Activated CD8-positive, alpha-beta memory T cell treated with anti-CD3 and anti-CD28 coated beads, Interleukin-2, amount 10 ng/mL, durations not matched to agents 7 days and 5 days (primary cell): ENCODE measurements at regions not wholly inside any gene's neighbourhood (a gene's known extent, or its start where the extent isn't known, plus 50 kb on each side); places are given as distances from the start of the nearest gene placed in this dataset.
"Not testable (repeated sequence)": the region's sequence is repeated elsewhere in the genome, so short reads cannot be mapped to it uniquely, and the experiment has no call there.

ENCODE experiments used
- ATAC-seq: fragments of 150-1000 bp; cut with Tn5 transposase; one replicate; pipeline ENCODE4 v1.10.0; 2021; ENCODE audit warnings: moderate library complexity
- CTCF ChIA-PET: fragments of 350-600 bp; sonication (Branson Sonifier 250); formaldehyde crosslinking; loops from one replicate; lab custom pipeline; 2021; ENCODE audit warnings: antibody characterized with exemption; lab: Charles Lee
- DNase-seq: peaks from one replicate; pipeline ENCODE4 v3.0.0-alpha.2; 2020
- H3K27ac Mint-ChIP-seq: one replicate; pipeline ENCODE4 v1.8.0; 2021; ENCODE audit warnings: mild to moderate bottlenecking, mixed read lengths
- H3K27me3 Mint-ChIP-seq: one replicate; pipeline ENCODE4 v1.8.0; 2021; ENCODE audit warnings: mixed read lengths
- H3K36me3 Mint-ChIP-seq: one replicate; pipeline ENCODE4 v1.8.0; 2021; ENCODE audit warnings: mild to moderate bottlenecking, mixed read lengths
- H3K4me1 Mint-ChIP-seq: one replicate; pipeline ENCODE4 v1.8.0; 2021; ENCODE audit warnings: mixed read lengths
- H3K4me3 Mint-ChIP-seq: one replicate; pipeline ENCODE4 v1.8.0; 2021; ENCODE audit warnings: mild to moderate bottlenecking, moderate library complexity, mixed read lengths
- H3K9me3 Mint-ChIP-seq: one replicate; pipeline ENCODE4 v1.8.0; 2022; ENCODE audit warnings: low read depth, mixed read lengths

DNA sequence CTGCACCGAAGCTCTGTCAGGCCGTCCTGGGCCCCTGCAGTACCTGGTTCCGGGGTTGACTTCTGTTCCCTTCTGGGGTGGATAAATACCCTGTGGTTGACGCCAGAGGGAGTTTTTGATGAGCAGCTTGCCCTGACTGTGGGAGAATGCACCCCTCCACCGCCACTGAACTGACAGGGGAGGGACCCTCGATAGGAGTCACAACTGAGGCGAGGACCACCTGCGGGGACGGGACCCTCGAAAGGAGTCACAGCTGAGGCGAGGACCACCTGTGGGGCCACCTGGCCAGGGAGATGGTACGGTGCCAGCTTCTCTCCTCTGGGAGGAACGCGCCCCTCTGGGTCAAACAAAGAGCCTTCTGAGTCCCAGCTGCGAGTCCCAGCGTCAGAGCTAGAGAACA is 100.1 kb upstream of the FRMD1 start:
- CTCF ChIA-PET = no interaction called here
- Mint-ChIP-seq H3K27ac (no peak overlapping the region), H3K4me3 (no peak overlapping the region), H3K4me1 (no peaks in the 10 kb centered on the region), H3K9me3 (no peaks in the 10 kb centered on the region), H3K27me3 (peaks cover 4% of the 10 kb centered on the region), H3K36me3 (no peaks in the 10 kb centered on the region)
- ATAC-seq (no peak), DNase-seq (peak; percentile 27)

DNA sequence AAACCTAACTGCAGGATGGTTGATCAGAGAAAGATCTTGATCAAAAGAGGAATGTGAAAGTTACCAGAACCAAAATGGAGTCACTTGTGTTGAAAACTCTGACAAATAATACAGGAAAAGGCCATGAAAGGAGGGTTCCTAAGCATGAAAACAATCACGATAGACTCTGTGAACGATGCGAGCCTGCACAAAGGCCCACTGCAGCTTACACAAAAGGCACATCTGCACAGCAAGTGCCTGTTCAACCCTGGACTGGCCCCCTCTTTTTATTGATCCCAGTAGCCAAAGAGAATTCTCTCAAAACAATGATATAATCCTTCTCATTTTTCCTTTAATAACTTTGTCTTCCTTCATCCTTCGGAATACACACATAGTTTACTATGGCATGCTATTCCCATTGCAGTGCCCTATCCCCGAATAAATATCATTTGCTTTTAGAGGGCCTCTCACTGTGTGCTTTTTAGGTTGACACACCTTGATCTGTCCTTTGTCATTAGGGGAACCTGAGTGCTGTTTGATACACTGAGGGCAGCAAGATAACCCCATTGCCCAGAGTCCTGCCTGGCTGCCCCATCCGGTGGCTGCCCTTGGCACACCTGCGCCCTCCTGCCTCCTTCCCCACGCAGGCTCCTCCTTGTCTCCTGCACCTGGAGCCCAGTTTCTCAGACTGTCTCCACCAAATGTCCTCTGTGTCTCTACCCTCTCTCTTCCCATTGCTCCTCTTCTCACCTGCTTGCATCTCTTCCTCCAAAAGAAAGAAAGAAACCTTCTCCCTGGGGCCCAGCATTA is 98.3 kb upstream of the FRMD1 start:
- H3K4me3 Mint-ChIP-seq = no peak overlapping the region
- H3K36me3 Mint-ChIP-seq = no peaks in the 10 kb centered on the region
- ATAC-seq = no peak
- DNase-seq = no peak
- CTCF ChIA-PET = no interaction called here
- peaks cover 4% of the 10 kb centered on the region for H3K27me3 Mint-ChIP-seq
- H3K4me1 Mint-ChIP-seq = no peaks in the 10 kb centered on the region
- H3K9me3 Mint-ChIP-seq = no peaks in the 10 kb centered on the region
- no peak overlapping the region for H3K27ac Mint-ChIP-seq

DNA sequence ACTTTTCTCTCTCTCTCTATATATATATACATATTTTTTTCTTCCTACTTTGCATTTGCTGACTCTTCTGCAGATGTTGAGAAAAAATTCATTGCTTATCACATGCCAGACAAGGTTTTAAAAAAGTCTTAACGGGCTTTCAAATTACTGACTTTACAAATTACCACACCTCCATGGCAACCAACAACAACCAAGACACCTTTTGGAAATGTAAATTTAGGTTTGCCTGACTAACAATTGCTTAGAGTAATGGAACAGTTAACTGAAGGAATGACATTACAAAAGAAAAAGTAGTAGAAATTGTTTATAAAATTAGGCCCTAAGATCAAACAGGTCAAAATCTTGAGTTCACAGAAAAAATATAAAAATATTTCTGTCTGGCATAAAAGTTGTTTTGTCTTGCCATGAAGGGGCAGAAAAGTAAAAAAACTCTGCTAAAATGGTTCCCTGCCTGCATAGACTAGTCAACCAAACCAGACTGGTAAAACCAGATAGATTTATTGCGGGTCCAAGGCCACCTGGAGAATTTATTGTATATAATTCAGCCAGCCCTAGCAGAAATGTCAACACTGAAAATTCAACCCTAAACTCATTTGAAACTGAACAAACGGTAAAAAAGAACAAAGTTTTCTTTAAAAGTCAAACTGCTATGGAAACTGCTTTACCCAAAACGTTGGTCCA is 92.8 kb upstream of the FRMD1 start:
- H3K4me3 Mint-ChIP-seq = no peak overlapping the region
- no peaks in the 10 kb centered on the region for H3K4me1 Mint-ChIP-seq
- DNase-seq = no peak
- peaks cover 4% of the 10 kb centered on the region for H3K27me3 Mint-ChIP-seq
- CTCF ChIA-PET = no interaction called here
- no peaks in the 10 kb centered on the region for H3K9me3 Mint-ChIP-seq
- no peak for ATAC-seq
- H3K27ac Mint-ChIP-seq = no peak overlapping the region
- H3K36me3 Mint-ChIP-seq = no peaks in the 10 kb centered on the region

GRCh38 chr6:168170841-168171601 is 92.0 kb upstream of the FRMD1 start:
- DNase-seq (no peak), ATAC-seq (no peak)
- no peaks in the 10 kb centered on the region for H3K36me3 Mint-ChIP-seq
- no peak overlapping the region for H3K27ac Mint-ChIP-seq
- H3K9me3 Mint-ChIP-seq = no peaks in the 10 kb centered on the region
- H3K27me3 Mint-ChIP-seq = peaks cover 4% of the 10 kb centered on the region
- H3K4me1 Mint-ChIP-seq = no peaks in the 10 kb centered on the region
- CTCF ChIA-PET = no interaction called here
- no peak overlapping the region for H3K4me3 Mint-ChIP-seq

GRCh38 chr6:168169624-168170023 is 90.6 kb upstream of the FRMD1 start:
- Mint-ChIP-seq H3K36me3 (no peaks in the 10 kb centered on the region), H3K27ac (no peak overlapping the region), H3K9me3 (no peaks in the 10 kb centered on the region), H3K27me3 (peaks cover 3% of the 10 kb centered on the region), H3K4me1 (no peaks in the 10 kb centered on the region), H3K4me3 (no peak overlapping the region)
- DNase-seq (peak; percentile 9), ATAC-seq (no peak)
- CTCF ChIA-PET = no interaction called here

GRCh38 chr6:168168936-168169335 is 89.9 kb upstream of the FRMD1 start:
- H3K27ac Mint-ChIP-seq, H3K27me3 Mint-ChIP-seq, ATAC-seq, H3K36me3 Mint-ChIP-seq, H3K4me1 Mint-ChIP-seq, CTCF ChIA-PET, H3K9me3 Mint-ChIP-seq, H3K4me3 Mint-ChIP-seq: not testable (repeated sequence)
- DNase-seq = peak; percentile 36

- CTCF ChIA-PET, H3K27me3 Mint-ChIP-seq, H3K36me3 Mint-ChIP-seq, H3K27ac Mint-ChIP-seq, H3K4me3 Mint-ChIP-seq, H3K4me1 Mint-ChIP-seq, DNase-seq, ATAC-seq, H3K9me3 Mint-ChIP-seq: not testable (repeated sequence)
Measured at GRCh38 chr6:168168330-168168729, 89.3 kb upstream of the FRMD1 start.

- H3K36me3 Mint-ChIP-seq = no peaks in the 10 kb centered on the region
- ATAC-seq (no peak), DNase-seq (peak; percentile 11)
- H3K4me1 Mint-ChIP-seq = no peaks in the 10 kb centered on the region
- no peaks in the 10 kb centered on the region for H3K27me3 Mint-ChIP-seq
- no peak overlapping the region for H3K4me3 Mint-ChIP-seq
- CTCF ChIA-PET = no interaction called here
- no peak overlapping the region for H3K27ac Mint-ChIP-seq
- no peaks in the 10 kb centered on the region for H3K9me3 Mint-ChIP-seq
Measured at GRCh38 chr6:168167431-168168315, 88.7 kb upstream of the FRMD1 start.

DNA sequence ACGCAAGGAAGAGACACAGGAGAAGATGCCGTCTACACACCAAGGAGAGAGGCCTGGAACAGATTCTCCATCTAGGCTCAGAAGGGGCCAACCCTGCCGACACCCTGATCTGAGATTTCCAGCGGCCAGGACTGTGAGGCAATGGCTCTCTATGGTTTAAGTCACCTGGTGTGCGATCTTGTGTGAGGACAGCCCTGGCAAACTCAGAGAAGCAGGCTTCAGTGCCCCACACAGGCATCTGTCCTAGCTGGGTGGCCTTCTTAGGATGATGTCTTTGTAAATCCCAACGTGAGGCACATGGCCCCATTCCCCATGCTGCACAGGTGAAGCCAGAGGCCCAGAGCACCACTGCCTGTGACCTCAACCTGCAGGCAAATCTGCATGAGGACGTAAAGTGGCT is 87.6 kb upstream of the FRMD1 start:
- no peaks in the 10 kb centered on the region for H3K4me1 Mint-ChIP-seq
- DNase-seq (peak; percentile 28), ATAC-seq (no peak)
- H3K4me3 Mint-ChIP-seq = no peak overlapping the region
- CTCF ChIA-PET = no interaction called here
- no peaks in the 10 kb centered on the region for H3K27me3 Mint-ChIP-seq
- H3K9me3 Mint-ChIP-seq = no peaks in the 10 kb centered on the region
- no peak overlapping the region for H3K27ac Mint-ChIP-seq
- H3K36me3 Mint-ChIP-seq = no peaks in the 10 kb centered on the region

DNA sequence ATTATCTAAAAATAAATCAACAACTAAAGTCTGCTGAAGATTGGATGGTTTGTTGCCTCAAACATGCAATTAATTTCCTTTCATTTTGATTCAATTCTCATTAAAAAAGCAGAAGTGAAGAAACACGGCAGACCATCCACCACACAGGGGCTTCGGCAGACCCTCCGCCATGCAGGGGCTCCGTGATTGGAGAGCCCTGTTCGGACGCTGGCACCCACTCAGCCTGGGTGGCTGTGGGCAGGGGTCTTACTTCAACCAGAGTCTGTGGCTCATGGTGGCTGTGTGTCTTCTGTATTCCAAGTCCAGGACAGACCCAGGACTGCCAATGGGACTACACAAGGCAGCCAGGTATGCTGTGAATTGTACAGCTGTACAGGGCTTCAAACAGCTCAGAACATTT is 86.9 kb upstream of the FRMD1 start:
- DNase-seq (no peak), ATAC-seq (no peak)
- CTCF ChIA-PET = no interaction called here
- Mint-ChIP-seq H3K27ac (no peak overlapping the region), H3K27me3 (no peaks in the 10 kb centered on the region), H3K36me3 (no peaks in the 10 kb centered on the region), H3K4me3 (no peak overlapping the region), H3K4me1 (no peaks in the 10 kb centered on the region), H3K9me3 (no peaks in the 10 kb centered on the region)

DNA sequence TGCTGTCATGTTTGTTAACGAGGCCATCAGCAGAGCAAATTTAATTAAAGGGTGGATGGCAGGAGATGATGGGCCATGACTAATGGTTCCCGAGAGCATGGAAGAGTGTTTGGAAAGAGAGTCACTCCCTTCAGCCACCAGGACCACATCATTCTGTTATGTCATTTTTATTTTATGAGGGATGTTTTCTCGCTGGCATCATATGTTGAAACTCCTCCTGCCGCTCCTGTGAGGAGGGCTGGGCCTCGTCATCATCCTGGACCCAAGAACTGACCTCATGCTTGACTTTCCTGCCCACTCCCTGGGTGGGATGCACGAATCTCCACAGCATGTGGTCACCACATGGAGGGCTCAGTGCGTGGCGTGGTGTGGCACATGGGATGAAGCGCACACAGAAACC is 86.4 kb upstream of the FRMD1 start:
- Mint-ChIP-seq H3K27me3 (no peaks in the 10 kb centered on the region), H3K9me3 (no peaks in the 10 kb centered on the region), H3K36me3 (no peaks in the 10 kb centered on the region), H3K27ac (no peak overlapping the region), H3K4me3 (no peak overlapping the region), H3K4me1 (no peaks in the 10 kb centered on the region)
- DNase-seq = peak; percentile 15
- CTCF ChIA-PET = interaction anchor here (1.1 kb wide), 1 partner anchor 56 kb away, joined by 3 read pairs; no protein-coding TSS in a partner anchor
- ATAC-seq = no peak

GRCh38 chr6:168164462-168165061 is 85.5 kb upstream of the FRMD1 start:
- Mint-ChIP-seq H3K4me3 (no peak overlapping the region), H3K27me3 (no peaks in the 10 kb centered on the region), H3K4me1 (no peaks in the 10 kb centered on the region), H3K9me3 (no peaks in the 10 kb centered on the region), H3K36me3 (no peaks in the 10 kb centered on the region), H3K27ac (no peak overlapping the region)
- ATAC-seq (no peak), DNase-seq (peak; percentile 16)
- CTCF ChIA-PET = interaction anchor here (1.1 kb wide), 1 partner anchor 55 kb away, joined by 3 read pairs; no protein-coding TSS in a partner anchor
